ENCODE measurements at regions not wholly inside any gene's neighbourhood (a gene's known extent, or its start where the extent isn't known, plus 50 kb on each side); places are given as distances from the start of the nearest gene placed in this dataset.
"Not testable (repeated sequence)": the region's sequence is repeated elsewhere in the genome, so short reads cannot be mapped to it uniquely, and the experiment has no call there.

DNA sequence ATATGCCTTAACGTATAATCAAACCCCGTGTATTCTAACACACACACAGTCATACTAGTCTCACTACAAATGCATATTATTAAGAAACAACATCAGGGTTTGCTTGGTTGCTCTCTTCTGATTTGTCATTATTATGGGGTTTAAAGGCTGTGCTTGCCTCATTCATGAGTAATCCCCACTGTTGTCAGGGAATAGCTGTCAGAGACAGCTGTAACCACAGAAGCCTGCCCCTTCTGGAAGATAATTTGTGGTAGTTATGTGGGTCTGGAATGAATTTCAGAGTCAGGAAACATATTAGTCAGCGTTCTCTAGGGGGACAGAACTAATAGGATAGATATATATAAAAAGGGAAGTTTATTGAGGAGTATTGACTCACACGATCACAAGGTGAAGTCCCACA, 456.9 kb upstream of the TMEM132C start:
- Histone ChIP-seq H4K20me1 (ENCODE audit: low read length) (no peaks in the 10 kb centered on the region), H3K27me3 (ENCODE audit: low read length) (peaks cover 19% of the 10 kb centered on the region), H3K4me1 (ENCODE audit: insufficient read depth, low read length) (peaks cover 11% of the 10 kb centered on the region; the same call in 1 of the 2 replicates), H3K4me3 (ENCODE audit: low read length) (no peak overlapping the region), H3K9me3 (ENCODE audit: low read length) (no peaks in the 10 kb centered on the region), H3K9me2 (replicated peaks; ENCODE audit: low read length) (no peaks in the 10 kb centered on the region), H3F3A (ENCODE audit: low read length, unreplicated experiment) (no peaks in the 10 kb centered on the region), H3K4me2 (ENCODE audit: low read length) (no peak overlapping the region), H3K79me2 (ENCODE audit: low read length) (no peaks in the 10 kb centered on the region), H3K9ac (ENCODE audit: low read length) (no peak overlapping the region), H3K36me3 (ENCODE audit: low read depth, low read length) (no peaks in the 10 kb centered on the region), H3K27ac (ENCODE audit: low read length) (no peak overlapping the region), H2AFZ (ENCODE audit: low read length) (no peak overlapping the region)
- BruUV-seq (replicated peaks), result no TSS peak
- peak; percentile 72 for DNase-seq
- TF ChIP-seq, protein P1, sequence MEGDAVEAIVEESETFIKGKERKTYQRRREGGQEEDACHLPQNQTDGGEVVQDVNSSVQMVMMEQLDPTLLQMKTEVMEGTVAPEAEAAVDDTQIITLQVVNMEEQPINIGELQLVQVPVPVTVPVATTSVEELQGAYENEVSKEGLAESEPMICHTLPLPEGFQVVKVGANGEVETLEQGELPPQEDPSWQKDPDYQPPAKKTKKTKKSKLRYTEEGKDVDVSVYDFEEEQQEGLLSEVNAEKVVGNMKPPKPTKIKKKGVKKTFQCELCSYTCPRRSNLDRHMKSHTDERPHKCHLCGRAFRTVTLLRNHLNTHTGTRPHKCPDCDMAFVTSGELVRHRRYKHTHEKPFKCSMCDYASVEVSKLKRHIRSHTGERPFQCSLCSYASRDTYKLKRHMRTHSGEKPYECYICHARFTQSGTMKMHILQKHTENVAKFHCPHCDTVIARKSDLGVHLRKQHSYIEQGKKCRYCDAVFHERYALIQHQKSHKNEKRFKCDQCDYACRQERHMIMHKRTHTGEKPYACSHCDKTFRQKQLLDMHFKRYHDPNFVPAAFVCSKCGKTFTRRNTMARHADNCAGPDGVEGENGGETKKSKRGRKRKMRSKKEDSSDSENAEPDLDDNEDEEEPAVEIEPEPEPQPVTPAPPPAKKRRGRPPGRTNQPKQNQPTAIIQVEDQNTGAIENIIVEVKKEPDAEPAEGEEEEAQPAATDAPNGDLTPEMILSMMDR (conservative IDR thresholded peaks at IDR 0.05; ENCODE audit: low read depth, low read length), result 0 out of 2 replicates have a peak, but pooled peaks have one; percentile 19
- TF ChIP-seq EZH2 (IDR thresholded peaks at IDR 0.05; ENCODE audit: low read length, unreplicated experiment), result no peak
- TF ChIP-seq EZH2phosphoT487 (IDR thresholded peaks at IDR 0.05; ENCODE audit: borderline replicate concordance, low read length), result no peak
- no peak for ATAC-seq
- POLR2A ChIA-PET (ENCODE audit: unreplicated experiment), result no interaction called here
- CTCF ChIA-PET, result no interaction called here
- intact Hi-C loops (cut with micrococcal nuclease), result no loop called here

DNA sequence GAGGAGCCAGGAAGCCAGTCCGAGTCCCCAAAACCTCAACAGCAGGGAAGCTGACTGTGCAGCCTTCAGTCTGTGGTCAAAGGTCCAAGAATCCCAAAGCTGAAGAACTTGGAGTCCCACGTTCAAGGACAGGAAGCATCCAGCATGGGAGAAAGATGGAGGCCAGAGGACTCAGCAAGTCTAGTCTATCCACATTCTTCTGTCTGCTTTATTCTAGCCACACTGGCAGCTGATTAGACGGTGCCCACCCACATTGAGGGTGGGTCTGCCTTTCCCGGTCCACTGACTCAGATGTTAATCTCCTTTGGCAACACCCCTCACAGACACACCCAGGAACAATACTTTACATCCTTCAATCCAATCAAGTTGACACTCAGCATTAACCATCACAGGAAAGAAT, 456.5 kb upstream of the TMEM132C start:
- DNase-seq; H3K9ac ChIP-seq (ENCODE audit: low read length); BruUV-seq (replicated peaks); H3K9me3 ChIP-seq (ENCODE audit: low read length); H3F3A ChIP-seq (ENCODE audit: low read length, unreplicated experiment); CTCF ChIA-PET; H3K79me2 ChIP-seq (ENCODE audit: low read length); H3K4me2 ChIP-seq (ENCODE audit: low read length); H3K36me3 ChIP-seq (ENCODE audit: low read depth, low read length); ATAC-seq; H4K20me1 ChIP-seq (ENCODE audit: low read length); H3K4me3 ChIP-seq (ENCODE audit: low read length); H2AFZ ChIP-seq (ENCODE audit: low read length); POLR2A ChIA-PET (ENCODE audit: unreplicated experiment); H3K27ac ChIP-seq (ENCODE audit: low read length); intact Hi-C loops (cut with micrococcal nuclease); H3K9me2 ChIP-seq (replicated peaks; ENCODE audit: low read length): not testable (repeated sequence)
- peaks cover 11% of the 10 kb centered on the region; the same call in 1 of the 2 replicates for H3K4me1 ChIP-seq (ENCODE audit: insufficient read depth, low read length)
- peaks cover 21% of the 10 kb centered on the region for H3K27me3 ChIP-seq (ENCODE audit: low read length)

DNA sequence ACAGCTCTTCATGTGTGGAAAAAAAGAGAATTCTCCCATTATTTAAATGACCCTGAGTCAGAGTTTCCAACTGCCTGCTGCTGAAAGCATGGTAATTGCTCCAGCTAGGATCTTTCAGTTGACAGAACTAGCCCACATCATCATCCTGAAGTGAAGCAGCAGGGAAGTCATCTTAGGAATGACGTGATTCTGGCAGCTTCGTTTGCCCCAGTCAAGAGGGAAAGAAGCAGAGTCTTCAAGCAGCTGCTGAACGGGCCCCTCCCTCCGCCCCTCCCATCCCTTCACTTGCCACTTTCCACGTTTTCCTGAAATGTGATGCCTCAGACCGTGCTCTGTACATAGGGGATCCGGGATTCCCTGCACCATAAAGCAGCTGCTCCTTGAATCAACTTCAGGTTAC, 455.0 kb upstream of the TMEM132C start:
- no peak overlapping the region for H3K4me3 ChIP-seq (ENCODE audit: low read length)
- H3K4me1 ChIP-seq (ENCODE audit: insufficient read depth, low read length), result peaks cover 11% of the 10 kb centered on the region; the same call in 1 of the 2 replicates
- peaks cover 26% of the 10 kb centered on the region for H3K27me3 ChIP-seq (ENCODE audit: low read length)
- H2AFZ ChIP-seq (ENCODE audit: low read length), result no peak overlapping the region
- TF ChIP-seq, protein P1 (conservative IDR thresholded peaks at IDR 0.05; ENCODE audit: low read depth, low read length), result no peak
- TF ChIP-seq EZH2 (IDR thresholded peaks at IDR 0.05; ENCODE audit: low read length, unreplicated experiment), result no peak
- H3K9me3 ChIP-seq (ENCODE audit: low read length), result no peaks in the 10 kb centered on the region
- no peaks in the 10 kb centered on the region for H4K20me1 ChIP-seq (ENCODE audit: low read length)
- POLR2A ChIA-PET (ENCODE audit: unreplicated experiment), result no interaction called here
- no TSS peak for BruUV-seq (replicated peaks)
- H3F3A ChIP-seq (ENCODE audit: low read length, unreplicated experiment), result no peaks in the 10 kb centered on the region
- no peak overlapping the region for H3K27ac ChIP-seq (ENCODE audit: low read length)
- no peaks in the 10 kb centered on the region for H3K79me2 ChIP-seq (ENCODE audit: low read length)
- H3K9ac ChIP-seq (ENCODE audit: low read length), result no peak overlapping the region
- no peak for ATAC-seq
- H3K4me2 ChIP-seq (ENCODE audit: low read length), result no peak overlapping the region
- intact Hi-C loops (cut with micrococcal nuclease), result no loop called here
- no peaks in the 10 kb centered on the region for H3K9me2 ChIP-seq (replicated peaks; ENCODE audit: low read length)
- DNase-seq, result no peak
- CTCF ChIA-PET, result no interaction called here
- H3K36me3 ChIP-seq (ENCODE audit: low read depth, low read length), result no peaks in the 10 kb centered on the region

All from PC-3 (cell line).